Kidney epithelial cell (primary cell): ENCODE measurements at regions not wholly inside any gene's neighbourhood (a gene's known extent, or its start where the extent isn't known, plus 50 kb on each side); places are given as distances from the start of the nearest gene placed in this dataset.

Source experiments
- DNase-seq: peaks from one replicate; pipeline ENCODE4 v3.0.0-alpha.2; 2010; ENCODE audit warnings: low read depth
- H3K27me3 ChIP-seq: 2 replicates; pipeline ENCODE4 v1.6.0; 2011; ENCODE audit warnings: low read length; ENCODE audit not compliant: control insufficient read depth, insufficient read depth
- H3K36me3 ChIP-seq: 2 replicates; pipeline ENCODE4 v1.5.1; 2011; ENCODE audit warnings: low read length; ENCODE audit not compliant: control insufficient read depth, insufficient read depth
- H3K4me3 ChIP-seq: 2 replicates; pipeline ENCODE4 v1.5.1; 2011; ENCODE audit warnings: low read depth, mild to moderate bottlenecking, control low read depth, low read length
- TF ChIP-seq, protein P1 (sequence below): IDR thresholded peaks from 2 replicates; pipeline ENCODE4 v1.5.1; 2011; ENCODE audit warnings: mild to moderate bottlenecking, moderate library complexity, low read length, control low read depth, inconsistent platforms; ENCODE audit not compliant: insufficient read depth, poor library complexity, severe bottlenecking

DNA sequence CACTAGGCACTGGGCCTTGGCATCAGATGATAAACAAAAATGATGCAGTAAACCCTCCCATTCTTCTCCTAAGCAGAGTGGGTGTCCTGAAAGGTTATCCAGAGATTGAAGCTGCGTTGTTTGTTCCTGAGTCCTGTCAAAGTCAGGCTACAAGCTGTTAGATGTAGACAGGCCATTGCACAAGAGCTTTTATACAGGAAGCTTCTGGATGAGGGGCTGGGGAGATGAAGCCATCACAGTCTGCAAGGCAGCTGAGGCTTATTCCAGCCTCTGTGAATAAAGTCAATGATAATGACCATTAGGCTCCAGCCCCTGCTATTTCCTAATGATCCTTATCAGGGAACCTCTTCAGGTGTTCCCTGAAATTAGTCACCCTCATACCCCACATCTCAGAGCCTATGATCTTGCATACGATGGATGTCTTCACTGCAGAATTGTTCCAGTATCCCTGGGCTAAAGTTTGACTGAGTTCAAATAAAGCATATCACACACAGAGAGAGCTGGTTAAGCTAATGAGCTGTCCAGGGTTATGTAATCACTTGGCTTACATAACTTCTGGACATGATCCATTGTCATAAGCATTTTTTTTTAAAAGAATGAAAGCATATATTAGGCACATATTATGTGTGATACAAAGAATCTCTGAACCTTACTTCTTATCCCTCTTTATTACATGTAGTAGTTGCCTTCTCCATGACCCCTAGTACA, 337.1 kb upstream of the OR4E1 start:
- Histone ChIP-seq H3K4me3 (no peak overlapping the region), H3K36me3 (no peaks in the 10 kb centered on the region), H3K27me3 (no peaks in the 10 kb centered on the region)
- DNase-seq, result no peak
- TF ChIP-seq, protein P1, sequence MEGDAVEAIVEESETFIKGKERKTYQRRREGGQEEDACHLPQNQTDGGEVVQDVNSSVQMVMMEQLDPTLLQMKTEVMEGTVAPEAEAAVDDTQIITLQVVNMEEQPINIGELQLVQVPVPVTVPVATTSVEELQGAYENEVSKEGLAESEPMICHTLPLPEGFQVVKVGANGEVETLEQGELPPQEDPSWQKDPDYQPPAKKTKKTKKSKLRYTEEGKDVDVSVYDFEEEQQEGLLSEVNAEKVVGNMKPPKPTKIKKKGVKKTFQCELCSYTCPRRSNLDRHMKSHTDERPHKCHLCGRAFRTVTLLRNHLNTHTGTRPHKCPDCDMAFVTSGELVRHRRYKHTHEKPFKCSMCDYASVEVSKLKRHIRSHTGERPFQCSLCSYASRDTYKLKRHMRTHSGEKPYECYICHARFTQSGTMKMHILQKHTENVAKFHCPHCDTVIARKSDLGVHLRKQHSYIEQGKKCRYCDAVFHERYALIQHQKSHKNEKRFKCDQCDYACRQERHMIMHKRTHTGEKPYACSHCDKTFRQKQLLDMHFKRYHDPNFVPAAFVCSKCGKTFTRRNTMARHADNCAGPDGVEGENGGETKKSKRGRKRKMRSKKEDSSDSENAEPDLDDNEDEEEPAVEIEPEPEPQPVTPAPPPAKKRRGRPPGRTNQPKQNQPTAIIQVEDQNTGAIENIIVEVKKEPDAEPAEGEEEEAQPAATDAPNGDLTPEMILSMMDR, result no peak

DNA sequence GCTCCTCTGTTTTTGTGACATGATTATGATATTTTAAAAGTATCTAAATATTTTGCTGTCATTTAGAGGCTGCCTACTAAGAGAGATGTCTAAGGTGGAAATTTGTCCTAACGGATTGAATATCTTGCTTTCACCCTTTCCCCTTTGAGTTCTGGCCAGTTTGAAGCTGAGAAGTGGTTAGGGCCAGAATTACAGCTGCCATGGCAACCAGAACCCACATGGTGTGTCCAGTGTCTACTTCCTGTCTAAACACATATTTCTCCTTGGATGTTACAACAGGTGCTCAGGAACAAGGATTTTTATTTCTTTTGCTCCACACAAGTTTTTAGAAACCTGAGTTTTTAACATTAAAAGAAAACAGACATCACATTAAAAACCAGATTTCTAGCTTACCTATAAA, 335.1 kb upstream of the OR4E1 start:
- TF ChIP-seq, protein P1, result no peak
- no peak overlapping the region for H3K4me3 ChIP-seq
- no peaks in the 10 kb centered on the region for H3K36me3 ChIP-seq
- no peaks in the 10 kb centered on the region for H3K27me3 ChIP-seq
- no peak for DNase-seq

DNA sequence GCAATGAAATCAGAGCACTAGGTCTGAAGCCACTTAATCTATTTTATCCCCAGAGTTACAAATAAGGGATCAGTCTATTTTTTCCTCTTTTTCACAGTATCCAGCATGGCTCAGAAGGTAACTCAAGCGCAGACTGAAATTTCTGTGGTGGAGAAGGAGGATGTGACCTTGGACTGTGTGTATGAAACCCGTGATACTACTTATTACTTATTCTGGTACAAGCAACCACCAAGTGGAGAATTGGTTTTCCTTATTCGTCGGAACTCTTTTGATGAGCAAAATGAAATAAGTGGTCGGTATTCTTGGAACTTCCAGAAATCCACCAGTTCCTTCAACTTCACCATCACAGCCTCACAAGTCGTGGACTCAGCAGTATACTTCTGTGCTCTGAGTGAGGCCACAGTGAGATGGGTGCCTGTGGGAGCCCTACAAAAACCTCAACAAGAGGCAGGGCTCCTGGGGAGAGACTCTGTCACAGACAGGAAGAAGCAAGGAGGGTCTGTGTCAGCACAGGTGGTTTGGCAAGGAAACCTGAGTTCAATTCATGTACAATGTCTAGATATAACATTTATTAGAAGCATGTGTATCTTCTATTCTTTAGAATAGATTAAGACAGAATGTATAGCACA, 334.3 kb upstream of the OR4E1 start:
- TF ChIP-seq, protein P1, result no peak
- DNase-seq, result no peak
- no peak overlapping the region for H3K4me3 ChIP-seq
- no peaks in the 10 kb centered on the region for H3K27me3 ChIP-seq
- H3K36me3 ChIP-seq, result no peaks in the 10 kb centered on the region

DNA sequence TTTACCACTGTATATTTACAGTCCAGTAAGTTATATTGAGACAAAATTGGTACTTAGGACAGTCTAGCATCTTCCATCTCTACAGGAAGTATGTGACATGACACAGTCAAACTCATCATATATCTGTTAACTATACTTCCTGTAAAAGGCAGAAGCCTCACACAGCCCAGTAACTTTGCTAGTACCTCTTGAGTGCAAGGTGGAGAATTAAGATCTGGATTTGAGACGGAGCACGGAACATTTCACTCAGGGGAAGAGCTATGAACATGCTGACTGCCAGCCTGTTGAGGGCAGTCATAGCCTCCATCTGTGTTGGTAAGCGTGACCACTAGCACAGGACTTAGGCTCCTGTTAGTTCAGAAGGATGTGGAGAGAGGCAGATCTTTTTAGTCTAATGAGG, 333.7 kb upstream of the OR4E1 start:
- TF ChIP-seq, protein P1, result no peak
- Histone ChIP-seq H3K27me3 (no peaks in the 10 kb centered on the region), H3K36me3 (no peaks in the 10 kb centered on the region), H3K4me3 (no peak overlapping the region)
- no peak for DNase-seq

DNA sequence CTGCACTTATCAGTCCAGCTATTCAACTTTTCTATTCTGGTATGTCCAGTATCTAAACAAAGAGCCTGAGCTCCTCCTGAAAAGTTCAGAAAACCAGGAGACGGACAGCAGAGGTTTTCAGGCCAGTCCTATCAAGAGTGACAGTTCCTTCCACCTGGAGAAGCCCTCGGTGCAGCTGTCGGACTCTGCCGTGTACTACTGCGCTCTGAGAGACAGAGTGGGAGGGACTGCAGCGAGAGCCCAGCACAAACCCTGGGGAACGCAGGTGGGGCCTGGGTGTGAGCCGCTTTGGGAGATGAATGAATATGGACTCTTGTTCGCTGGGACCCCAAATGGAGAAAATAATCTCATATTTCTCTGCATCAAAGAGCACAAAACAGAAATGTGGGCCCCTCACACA, 329.8 kb upstream of the OR4E1 start:
- Histone ChIP-seq H3K4me3 (no peak overlapping the region), H3K36me3 (no peaks in the 10 kb centered on the region), H3K27me3 (no peaks in the 10 kb centered on the region)
- TF ChIP-seq, protein P1, result no peak
- DNase-seq, result no peak

GRCh38 chr14:22002860-22003284, 329.3 kb upstream of the OR4E1 start:
- DNase-seq, result no peak
- Histone ChIP-seq H3K4me3 (no peak overlapping the region), H3K36me3 (no peaks in the 10 kb centered on the region), H3K27me3 (no peaks in the 10 kb centered on the region)
- TF ChIP-seq, protein P1, result peak; percentile 43
